Caco-2 (cell line): ENCODE measurements at regions not wholly inside any gene's neighbourhood (a gene's known extent, or its start where the extent isn't known, plus 50 kb on each side); places are given as distances from the start of the nearest gene placed in this dataset.

Source experiments
- BruUV-seq: library from RNA; stranded (reverse); fragments of 400-500 nt; replicated peaks from 2 replicates; lab custom pipeline; 2021; lab: Mats Ljungman, UMichigan
- CTCF ChIA-PET: fragments of 300-600 bp; sonication (Branson Sonifier 250); formaldehyde crosslinking; loops from one replicate; lab custom pipeline; 2022; ENCODE audit warnings: antibody characterized with exemption; lab: Charles Lee
- POLR2A ChIA-PET: fragments of 300-600 bp; sonication (Branson Sonifier 250); formaldehyde crosslinking; loops from one replicate; lab custom pipeline; 2022; ENCODE audit warnings: antibody characterized with exemption; lab: Charles Lee
- DNase-seq, 2 experiments: peaks; one replicate each; pipeline versions ENCODE4 v3.0.0 to v3.0.0-alpha.2; 2020 to 2022
- H3K27me3 ChIP-seq: replicated peaks from 2 replicates; pipeline ENCODE4 v1.6.0; 2011; ENCODE audit warnings: low read length; ENCODE audit not compliant: control insufficient read depth, insufficient read depth
- H3K36me3 ChIP-seq: 2 replicates; pipeline ENCODE4 v1.5.1; 2011; ENCODE audit warnings: low read length; ENCODE audit not compliant: control insufficient read depth, insufficient read depth
- H3K4me1 ChIP-seq: fragments of 250-450 bp; sonication (Bioruptor Pico); 2 replicates; pipeline ENCODE4 v1.5.1; 2020; ENCODE audit warnings: mild to moderate bottlenecking
- H3K4me3 ChIP-seq: 2 replicates; pipeline ENCODE4 v1.5.1; 2011; ENCODE audit warnings: low read depth, mild to moderate bottlenecking, control low read depth, low read length
- H3K9me3 ChIP-seq: fragments of 250-450 bp; sonication (Bioruptor Pico); 2 replicates; pipeline ENCODE4 v1.5.1; 2020; ENCODE audit warnings: mild to moderate bottlenecking, moderate library complexity
- H3K27ac Mint-ChIP-seq: one replicate; pipeline ENCODE4 v1.8.0; 2022; ENCODE audit warnings: mixed read lengths; ENCODE audit not compliant: unreplicated experiment
- H3K27me3 Mint-ChIP-seq: one replicate; pipeline ENCODE4 v1.8.0; 2022; ENCODE audit warnings: mixed read lengths; ENCODE audit not compliant: insufficient read depth, unreplicated experiment
- H3K36me3 Mint-ChIP-seq: one replicate; pipeline ENCODE4 v1.8.0; 2022; ENCODE audit warnings: mild to moderate bottlenecking, mixed read lengths; ENCODE audit not compliant: insufficient read depth, unreplicated experiment
- H3K4me1 Mint-ChIP-seq: one replicate; pipeline ENCODE4 v1.8.0; 2022; ENCODE audit warnings: low read depth, mixed read lengths; ENCODE audit not compliant: unreplicated experiment
- H3K4me3 Mint-ChIP-seq: one replicate; pipeline ENCODE4 v1.8.0; 2022; ENCODE audit warnings: mild to moderate bottlenecking, moderate library complexity, mixed read lengths; ENCODE audit not compliant: unreplicated experiment
- H3K9me3 Mint-ChIP-seq: one replicate; pipeline ENCODE4 v1.8.0; 2022; ENCODE audit warnings: mixed read lengths; ENCODE audit not compliant: unreplicated experiment
- intact Hi-C: fragments of 100-400 bp; cut with micrococcal nuclease; formaldehyde crosslinking; loops from one replicate; pipeline ENCODE4 v1.10.0; 2022; ENCODE audit not compliant: unreplicated experiment
- TF ChIP-seq, protein P1 (sequence below), 2 experiments: fragments of 200-600 bp in 1 of 2; IDR thresholded peaks; 1 replicate in 1 of 2; 2 replicates in 1 of 2; pipeline versions ENCODE4 v1.5.1 to v1.8.0; 2011 to 2022; ENCODE audit warnings: antibody characterized with exemption in 1 of 2, control low read depth in 1 of 2, inconsistent platforms in 1 of 2, low read depth in 1 of 2, low read length in 1 of 2, mild to moderate bottlenecking in 1 of 2, moderate library complexity in 1 of 2; ENCODE audit not compliant: insufficient read depth in 1 of 2, severe bottlenecking in 1 of 2, unreplicated experiment in 1 of 2

DNA sequence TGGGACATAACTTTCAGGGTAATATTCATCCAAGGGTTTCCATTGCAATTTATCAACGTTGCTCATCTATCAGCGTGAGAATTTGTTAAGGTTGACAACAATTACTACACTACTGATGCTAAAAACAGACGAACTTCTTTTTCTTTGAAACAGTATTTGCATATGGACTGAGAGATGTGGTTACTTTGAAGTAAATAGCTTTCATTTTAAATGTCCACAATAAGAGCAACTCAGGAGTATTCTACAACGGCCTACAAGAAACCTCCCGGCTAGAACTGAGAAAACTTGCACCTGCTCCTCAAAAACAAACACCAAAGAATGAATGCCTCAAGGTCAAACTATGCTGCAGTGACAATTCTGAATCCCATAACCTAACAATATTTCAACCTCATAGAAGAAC is 238.4 kb downstream of the IRS2 start:
- TF ChIP-seq, protein P1, sequence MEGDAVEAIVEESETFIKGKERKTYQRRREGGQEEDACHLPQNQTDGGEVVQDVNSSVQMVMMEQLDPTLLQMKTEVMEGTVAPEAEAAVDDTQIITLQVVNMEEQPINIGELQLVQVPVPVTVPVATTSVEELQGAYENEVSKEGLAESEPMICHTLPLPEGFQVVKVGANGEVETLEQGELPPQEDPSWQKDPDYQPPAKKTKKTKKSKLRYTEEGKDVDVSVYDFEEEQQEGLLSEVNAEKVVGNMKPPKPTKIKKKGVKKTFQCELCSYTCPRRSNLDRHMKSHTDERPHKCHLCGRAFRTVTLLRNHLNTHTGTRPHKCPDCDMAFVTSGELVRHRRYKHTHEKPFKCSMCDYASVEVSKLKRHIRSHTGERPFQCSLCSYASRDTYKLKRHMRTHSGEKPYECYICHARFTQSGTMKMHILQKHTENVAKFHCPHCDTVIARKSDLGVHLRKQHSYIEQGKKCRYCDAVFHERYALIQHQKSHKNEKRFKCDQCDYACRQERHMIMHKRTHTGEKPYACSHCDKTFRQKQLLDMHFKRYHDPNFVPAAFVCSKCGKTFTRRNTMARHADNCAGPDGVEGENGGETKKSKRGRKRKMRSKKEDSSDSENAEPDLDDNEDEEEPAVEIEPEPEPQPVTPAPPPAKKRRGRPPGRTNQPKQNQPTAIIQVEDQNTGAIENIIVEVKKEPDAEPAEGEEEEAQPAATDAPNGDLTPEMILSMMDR (IDR thresholded peaks at IDR 0.05; ENCODE audit: insufficient read depth in 1 of 2, low read depth in 1 of 2, low read length in 1 of 2, severe bottlenecking in 1 of 2, unreplicated experiment in 1 of 2): no peak
- ChIA-PET CTCF (no interaction called here), POLR2A (no interaction called here)
- H3K9me3 ChIP-seq: no peaks in the 10 kb centered on the region
- no TSS peak for BruUV-seq
- no peaks in the 10 kb centered on the region for H3K9me3 Mint-ChIP-seq
- no peak overlapping the region for H3K27ac Mint-ChIP-seq
- no peaks in the 10 kb centered on the region for H3K36me3 Mint-ChIP-seq
- no peak overlapping the region for H3K4me3 Mint-ChIP-seq
- no peaks in the 10 kb centered on the region for H3K36me3 ChIP-seq
- H3K4me1 ChIP-seq: no peaks in the 10 kb centered on the region
- no peak overlapping the region for H3K4me3 ChIP-seq
- intact Hi-C loops: no loop called here
- no peaks in the 10 kb centered on the region for H3K27me3 Mint-ChIP-seq
- DNase-seq: no peak
- no peaks in the 10 kb centered on the region for H3K27me3 ChIP-seq
- H3K4me1 Mint-ChIP-seq: no peaks in the 10 kb centered on the region

DNA sequence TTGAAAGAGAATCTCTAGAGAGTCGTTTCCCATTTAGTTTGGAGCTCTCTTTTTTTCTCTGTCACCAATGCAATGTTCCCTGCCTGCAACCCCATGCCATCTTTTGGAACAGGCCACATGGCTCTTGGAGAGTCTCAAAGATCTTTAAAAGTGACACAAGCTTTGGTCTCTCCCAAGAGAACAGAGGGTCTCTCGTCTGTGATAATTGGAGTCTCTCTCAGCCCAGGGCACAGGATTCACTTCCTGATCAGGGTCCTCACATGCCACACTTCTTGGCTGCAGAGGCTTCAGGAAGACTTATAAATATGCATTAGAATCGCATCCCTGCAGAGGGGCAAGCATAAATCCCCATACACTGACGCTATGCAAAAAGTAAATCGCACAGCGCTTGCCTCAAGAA is 240.5 kb downstream of the IRS2 start:
- BruUV-seq: no TSS peak
- TF ChIP-seq, protein P1 (IDR thresholded peaks at IDR 0.05; ENCODE audit: insufficient read depth in 1 of 2, low read depth in 1 of 2, low read length in 1 of 2, severe bottlenecking in 1 of 2, unreplicated experiment in 1 of 2): no peak
- ChIA-PET CTCF (no interaction called here), POLR2A (no interaction called here)
- no peak overlapping the region for H3K4me3 Mint-ChIP-seq
- DNase-seq: no peak
- no peaks in the 10 kb centered on the region for H3K36me3 ChIP-seq
- no peaks in the 10 kb centered on the region for H3K9me3 ChIP-seq
- H3K27me3 ChIP-seq: no peaks in the 10 kb centered on the region
- no peaks in the 10 kb centered on the region for H3K36me3 Mint-ChIP-seq
- H3K27me3 Mint-ChIP-seq: no peaks in the 10 kb centered on the region
- H3K4me1 Mint-ChIP-seq: no peaks in the 10 kb centered on the region
- no peaks in the 10 kb centered on the region for H3K9me3 Mint-ChIP-seq
- no peak overlapping the region for H3K27ac Mint-ChIP-seq
- intact Hi-C loops: no loop called here
- no peak overlapping the region for H3K4me3 ChIP-seq
- H3K4me1 ChIP-seq: no peaks in the 10 kb centered on the region

DNA sequence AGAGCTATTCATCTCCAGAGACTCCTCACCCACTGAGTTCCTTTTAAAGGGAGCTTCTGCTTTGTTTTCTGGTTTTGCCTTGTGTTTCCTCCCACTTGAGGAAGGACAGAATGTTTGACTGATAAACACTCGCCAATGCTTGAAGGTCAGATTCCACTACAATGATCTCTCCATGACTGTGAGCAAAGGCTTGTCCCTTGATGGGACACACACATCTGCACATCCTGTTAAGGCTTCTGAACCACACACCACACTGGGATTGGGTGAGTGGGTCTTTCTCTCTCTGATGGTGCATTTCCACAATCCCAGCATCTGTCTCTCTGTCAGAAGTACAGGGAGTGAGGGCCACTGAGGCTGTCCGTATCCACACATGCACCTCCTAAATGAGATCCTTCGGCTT is 245.3 kb downstream of the IRS2 start:
- DNase-seq: no peak
- Mint-ChIP-seq H3K36me3 (no peaks in the 10 kb centered on the region), H3K27me3 (no peaks in the 10 kb centered on the region), H3K9me3 (peaks cover under 1% of the 10 kb centered on the region), H3K4me3 (no peak overlapping the region), H3K27ac (no peak overlapping the region), H3K4me1 (no peaks in the 10 kb centered on the region)
- ChIA-PET POLR2A (no interaction called here), CTCF (no interaction called here)
- Histone ChIP-seq H3K4me1 (no peaks in the 10 kb centered on the region), H3K9me3 (no peaks in the 10 kb centered on the region), H3K4me3 (no peak overlapping the region), H3K36me3 (no peaks in the 10 kb centered on the region), H3K27me3 (no peaks in the 10 kb centered on the region)
- BruUV-seq: no TSS peak
- TF ChIP-seq, protein P1 (IDR thresholded peaks at IDR 0.05; ENCODE audit: insufficient read depth in 1 of 2, low read depth in 1 of 2, low read length in 1 of 2, severe bottlenecking in 1 of 2, unreplicated experiment in 1 of 2): no peak
- intact Hi-C loops: no loop called here
